ENCODE measurements at regions not wholly inside any gene's neighbourhood (a gene's known extent, or its start where the extent isn't known, plus 50 kb on each side); places are given as distances from the start of the nearest gene placed in this dataset.

- Histone ChIP-seq H3K27ac (no peak overlapping the region), H3K36me3 (replicated peaks) (no peaks in the 10 kb centered on the region), H3K4me3 (ENCODE audit: low read depth, low read length) (no peak overlapping the region), H3K27me3 (replicated peaks) (no peaks in the 10 kb centered on the region)
- in situ Hi-C loops (cut with HindIII; ENCODE audit: low pct_ligation_motif_present, low sequenced_read_pairs), result no loop called here
- TF ChIP-seq CTCF (IDR thresholded peaks at IDR 0.05; ENCODE audit: low read depth, low read length, missing control alignments), result peak; percentile 38
- DNase-seq, result no peak
Observed at GRCh38 chrX:26651755-26652154, 435.8 kb downstream of the MAGEB5 start.

- Histone ChIP-seq H3K27me3 (replicated peaks) (no peaks in the 10 kb centered on the region), H3K27ac (no peak overlapping the region), H3K36me3 (replicated peaks) (no peaks in the 10 kb centered on the region), H3K4me3 (ENCODE audit: low read depth, low read length) (no peak overlapping the region)
- peak; percentile 23 for DNase-seq
- peak; percentile 44 for TF ChIP-seq CTCF (IDR thresholded peaks at IDR 0.05; ENCODE audit: low read depth, low read length, missing control alignments)
- in situ Hi-C loops (cut with HindIII; ENCODE audit: low pct_ligation_motif_present, low sequenced_read_pairs), result no loop called here
Observed at GRCh38 chrX:26649534-26649933, 433.6 kb downstream of the MAGEB5 start.

- H3K27me3 ChIP-seq (replicated peaks), result no peaks in the 10 kb centered on the region
- in situ Hi-C loops (cut with HindIII; ENCODE audit: low pct_ligation_motif_present, low sequenced_read_pairs), result no loop called here
- no peaks in the 10 kb centered on the region for H3K36me3 ChIP-seq (replicated peaks)
Observed at GRCh38 chrX:26631385-26631784, 415.4 kb downstream of the MAGEB5 start.

GRCh38 chrX:26613956-26614355 lies 398.0 kb downstream of the MAGEB5 start:
- Histone ChIP-seq H3K27me3 (replicated peaks) (no peaks in the 10 kb centered on the region), H3K27ac (no peak overlapping the region), H3K36me3 (replicated peaks) (no peaks in the 10 kb centered on the region), H3K4me3 (ENCODE audit: low read depth, low read length) (no peak overlapping the region)
- peak; percentile 25 for DNase-seq
- no peak for TF ChIP-seq CTCF (IDR thresholded peaks at IDR 0.05; ENCODE audit: low read depth, low read length, missing control alignments)
- in situ Hi-C loops (cut with HindIII; ENCODE audit: low pct_ligation_motif_present, low sequenced_read_pairs), result no loop called here

More at GRCh38 chrX:26631385-26631784, 415.4 kb downstream of the MAGEB5 start:
- no peak overlapping the region for H3K4me3 ChIP-seq (ENCODE audit: low read depth, low read length)
- no peak for DNase-seq
- TF ChIP-seq CTCF (IDR thresholded peaks at IDR 0.05; ENCODE audit: low read depth, low read length, missing control alignments), result no peak
- H3K27ac ChIP-seq, result no peak overlapping the region

GRCh38 chrX:26606971-26607370 lies 391.0 kb downstream of the MAGEB5 start:
- no peak for DNase-seq
- Histone ChIP-seq H3K4me3 (ENCODE audit: low read depth, low read length) (no peak overlapping the region), H3K27me3 (replicated peaks) (no peaks in the 10 kb centered on the region), H3K36me3 (replicated peaks) (no peaks in the 10 kb centered on the region), H3K27ac (no peak overlapping the region)
- TF ChIP-seq CTCF (IDR thresholded peaks at IDR 0.05; ENCODE audit: low read depth, low read length, missing control alignments), result no peak
- in situ Hi-C loops (cut with HindIII; ENCODE audit: low pct_ligation_motif_present, low sequenced_read_pairs), result no loop called here

GRCh38 chrX:26597981-26598380 lies 382.0 kb downstream of the MAGEB5 start:
- no peak for TF ChIP-seq CTCF (IDR thresholded peaks at IDR 0.05; ENCODE audit: low read depth, low read length, missing control alignments)
- no peak overlapping the region for H3K4me3 ChIP-seq (ENCODE audit: low read depth, low read length)
- no peaks in the 10 kb centered on the region for H3K36me3 ChIP-seq (replicated peaks)
- H3K27me3 ChIP-seq (replicated peaks), result no peaks in the 10 kb centered on the region
- H3K27ac ChIP-seq, result no peak overlapping the region
- in situ Hi-C loops (cut with HindIII; ENCODE audit: low pct_ligation_motif_present, low sequenced_read_pairs), result no loop called here
- DNase-seq, result no peak

Data from brain microvascular endothelial cell (primary cell).